ENCODE measurements at regions not wholly inside any gene's neighbourhood (a gene's known extent, or its start where the extent isn't known, plus 50 kb on each side); places are given as distances from the start of the nearest gene placed in this dataset.

- TF ChIP-seq CTCF (conservative IDR thresholded peaks at IDR 0.05 in 1 of 2, IDR thresholded peaks at IDR 0.05 in 1 of 2; ENCODE audit: low read depth in 1 of 2, low read length in 2 of 2) = no peak
- TF ChIP-seq EZH2 (IDR thresholded peaks at IDR 0.05; ENCODE audit: low read length, missing control alignments) = no peak
Observed at GRCh38 chr3:67832817-67833216, 178.4 kb upstream of the SUCLG2 start.
